NCI-H2227 (cell line): ENCODE measurements at regions not wholly inside any gene's neighbourhood (a gene's known extent, or its start where the extent isn't known, plus 50 kb on each side); places are given as distances from the start of the nearest gene placed in this dataset.
"Not testable (repeated sequence)": the region's sequence is repeated elsewhere in the genome, so short reads cannot be mapped to it uniquely, and the experiment has no call there.

Experiments
- DNase-seq: peaks from one replicate; lab custom pipeline; 2025; ENCODE audit not compliant: unreplicated experiment; lab: John Stamatoyannopoulos, UW

GRCh38 chr15:62270216-62270921 lies 105.3 kb upstream of the C2CD4B start:
- DNase-seq: no peak

DNA sequence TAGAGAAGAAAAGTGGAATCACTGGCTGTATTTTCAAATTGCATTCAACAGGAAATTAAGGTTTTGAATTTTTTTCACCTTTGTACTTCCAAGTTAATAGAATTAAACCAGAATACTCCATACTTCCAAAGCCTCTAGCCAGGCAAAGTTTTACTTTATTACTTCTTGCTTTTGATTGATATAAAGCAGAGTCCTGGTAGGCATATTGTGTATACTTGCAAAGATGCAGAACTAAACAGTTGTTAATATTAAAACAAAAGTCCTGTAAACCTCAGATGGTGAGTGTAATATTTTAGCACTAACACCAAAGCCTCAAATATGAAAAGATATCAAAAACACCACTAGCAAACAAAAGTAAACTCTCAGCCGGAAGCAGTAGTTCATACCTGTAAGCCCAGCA lies 107.2 kb upstream of the C2CD4B start:
- DNase-seq: no peak

DNA sequence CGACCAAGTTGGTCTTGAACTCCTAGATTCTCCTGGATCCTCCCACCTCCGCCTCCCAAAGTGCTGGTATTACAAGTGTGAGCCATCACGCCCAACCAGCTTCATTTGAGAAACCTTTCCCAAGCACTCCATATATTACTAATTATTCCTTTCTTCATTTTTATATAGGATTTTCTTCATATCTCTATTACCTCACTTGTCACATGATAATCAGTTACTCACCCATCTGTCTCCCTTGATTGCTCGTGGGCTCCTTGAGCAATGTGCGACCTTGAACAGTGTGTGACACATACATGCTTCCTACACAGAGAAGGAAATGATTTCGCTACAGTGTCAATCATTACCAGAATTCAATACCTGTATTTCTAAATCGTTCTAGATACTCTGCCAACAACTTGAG lies 110.7 kb upstream of the C2CD4B start:
- no peak for DNase-seq

DNA sequence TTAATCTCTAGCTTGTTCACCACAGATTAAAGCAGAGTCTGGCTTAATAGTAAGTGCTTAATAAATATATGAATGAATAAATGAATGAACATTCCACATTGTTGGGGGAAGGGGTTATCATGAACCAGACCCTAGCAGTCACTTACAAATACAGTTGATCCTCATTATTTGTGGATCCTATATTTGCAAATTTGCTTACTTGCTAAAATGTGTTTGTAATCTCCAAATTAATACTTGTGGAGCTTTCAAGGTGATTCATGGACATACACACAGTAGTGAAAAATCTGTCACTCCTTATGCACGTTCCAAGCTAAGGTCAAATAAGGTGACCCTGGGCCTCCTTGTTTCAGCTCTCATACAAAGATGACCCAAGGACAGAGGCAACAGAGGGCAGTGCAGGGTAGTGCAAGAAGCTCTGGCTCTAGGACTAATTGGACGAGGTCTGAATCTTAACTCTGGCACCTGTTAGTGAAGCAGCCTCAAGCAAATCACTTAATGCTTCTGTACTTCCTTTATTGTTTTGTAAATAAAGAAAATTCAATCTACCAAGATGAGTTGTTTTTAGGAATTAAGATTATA lies 112.8 kb upstream of the C2CD4B start:
- DNase-seq: no peak

DNA sequence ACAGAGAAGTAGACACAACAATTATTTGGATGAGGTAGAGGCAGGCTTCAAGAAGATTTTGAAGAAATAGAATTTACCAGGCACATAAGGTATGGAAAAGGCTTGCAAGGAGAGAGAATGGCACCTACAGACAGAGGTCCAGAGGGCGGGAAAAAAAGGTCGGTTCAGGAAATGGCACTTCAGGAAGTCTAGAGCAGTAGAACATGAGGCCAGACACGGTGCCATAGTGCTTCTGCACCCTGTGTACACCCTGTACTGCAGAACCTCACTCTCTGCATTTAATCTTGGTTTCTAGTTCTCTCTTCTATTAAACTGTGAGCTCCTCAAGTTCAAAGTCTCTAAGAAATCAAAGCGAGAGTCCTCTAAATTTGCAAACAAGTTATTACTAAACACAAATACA lies 113.4 kb upstream of the C2CD4B start:
- no peak for DNase-seq

DNA sequence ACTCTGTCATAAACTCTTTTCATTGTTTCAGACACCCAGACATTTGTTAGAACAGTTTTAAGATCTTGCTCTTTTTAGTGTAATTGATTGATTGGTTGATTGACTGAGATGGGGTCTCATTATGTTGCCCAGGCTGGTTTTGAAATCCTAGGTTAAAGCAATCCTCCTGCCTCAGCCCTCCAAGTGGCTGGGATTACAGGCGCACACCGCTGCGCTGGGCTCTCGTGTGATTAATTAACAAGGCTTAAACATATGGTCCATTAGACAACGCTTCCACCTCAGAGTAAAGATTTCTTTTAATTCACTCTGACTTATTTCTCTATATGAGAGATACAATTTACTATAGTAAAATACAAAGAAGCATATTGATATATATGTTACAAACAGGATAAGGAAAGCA lies 114.0 kb upstream of the C2CD4B start:
- DNase-seq: no peak

DNA sequence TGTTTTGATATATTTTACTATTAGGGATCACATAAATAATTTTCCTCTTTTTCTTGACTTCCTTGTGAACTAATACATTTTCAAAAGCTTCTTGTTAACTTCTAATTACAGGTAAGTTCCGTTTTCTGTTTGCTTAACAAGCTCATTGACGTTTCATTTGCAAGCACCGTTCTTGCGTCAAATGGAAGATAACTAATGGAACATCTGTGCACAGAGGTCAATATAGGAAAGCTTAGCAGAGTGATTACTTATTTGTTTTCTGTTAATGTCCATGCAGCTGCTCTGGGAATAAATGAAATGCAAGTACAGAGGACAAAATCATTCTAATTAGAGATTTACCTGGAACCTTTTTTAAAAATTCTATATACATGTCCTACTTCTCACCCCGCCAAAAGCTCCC lies 115.5 kb upstream of the C2CD4B start:
- DNase-seq: no peak

DNA sequence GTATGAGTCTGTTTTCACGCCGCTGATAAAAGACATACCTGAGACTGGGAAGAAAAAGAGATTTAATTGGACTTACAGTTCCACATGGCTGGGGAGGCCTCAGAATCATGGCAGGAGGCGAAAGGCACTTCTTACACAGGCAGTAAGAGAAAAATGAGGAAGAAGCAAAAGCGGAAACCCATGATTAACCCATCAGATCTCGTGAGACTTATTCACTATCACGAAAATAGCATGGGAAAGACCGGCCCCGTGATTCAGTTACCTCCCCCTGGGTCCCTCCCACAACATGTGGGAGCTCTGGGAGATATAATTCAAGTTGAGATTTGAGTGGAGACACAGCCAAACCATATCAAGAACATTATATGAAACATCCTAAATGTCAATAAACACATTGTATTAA lies 116.7 kb upstream of the C2CD4B start:
- not testable (repeated sequence) for DNase-seq

DNA sequence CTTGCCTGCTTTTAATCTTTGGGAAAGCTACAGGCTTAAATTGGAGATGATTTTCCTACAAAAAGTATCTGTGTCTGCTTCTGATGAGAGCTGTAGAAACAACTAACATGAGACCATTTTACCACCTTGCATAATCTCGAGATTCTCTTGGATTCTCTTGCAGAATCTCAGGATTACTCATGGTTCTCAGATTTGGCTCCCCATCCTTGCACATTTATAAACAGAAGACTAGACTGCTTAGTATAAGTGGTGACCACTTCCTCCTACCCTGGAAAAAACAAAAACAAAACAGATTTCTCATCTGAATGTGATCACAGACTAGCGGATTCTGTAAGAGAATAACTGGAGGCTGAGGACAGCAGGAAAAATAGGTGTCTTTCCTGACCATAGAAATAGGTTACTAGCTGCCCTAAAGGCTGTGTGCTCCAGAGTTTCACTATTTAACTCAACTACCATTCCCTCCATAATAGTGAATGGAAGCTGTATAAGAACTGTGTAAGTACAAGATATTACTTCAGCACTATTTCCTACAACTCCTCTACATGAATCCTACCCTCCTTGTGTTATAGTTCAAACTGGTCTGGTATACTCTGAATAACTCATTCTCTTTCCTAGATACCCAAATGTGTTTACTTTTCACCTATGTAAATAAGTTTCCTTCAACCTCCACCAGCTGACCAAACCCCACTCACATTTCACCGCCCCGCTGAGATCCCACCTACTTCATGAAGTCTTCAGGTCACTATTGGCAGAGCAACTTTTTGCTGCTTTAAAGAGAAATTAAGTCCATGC lies 122.2 kb upstream of the C2CD4B start:
- no peak for DNase-seq

GRCh38 chr15:62288361-62289017 lies 123.4 kb upstream of the C2CD4B start:
- no peak for DNase-seq

- no peak for DNase-seq
Measured at GRCh38 chr15:62291262-62291661, 126.2 kb upstream of the C2CD4B start.

GRCh38 chr15:62296756-62297507 lies 131.8 kb upstream of the C2CD4B start:
- no peak for DNase-seq

DNA sequence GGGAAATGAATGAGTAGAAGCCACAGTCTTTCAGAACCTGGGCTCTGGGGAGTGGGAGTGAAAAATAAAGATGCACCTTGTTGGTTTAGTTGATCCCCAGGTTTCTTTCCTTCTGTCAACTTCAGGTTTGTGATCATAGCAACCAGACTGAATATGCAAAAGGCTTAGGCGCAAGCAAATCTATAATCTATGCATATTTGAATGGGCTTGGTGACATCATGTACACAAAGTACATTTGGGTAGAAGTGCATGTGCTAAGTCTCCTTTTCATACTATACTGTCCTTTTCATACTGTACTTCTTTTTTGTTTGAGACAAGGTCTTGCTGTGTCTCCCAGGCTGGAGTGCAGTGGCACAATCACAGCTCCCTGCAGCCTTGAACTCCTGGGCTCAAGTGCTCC lies 132.4 kb upstream of the C2CD4B start:
- DNase-seq: no peak

- no peak for DNase-seq
Measured at GRCh38 chr15:62297933-62298332, 132.8 kb upstream of the C2CD4B start.

DNA sequence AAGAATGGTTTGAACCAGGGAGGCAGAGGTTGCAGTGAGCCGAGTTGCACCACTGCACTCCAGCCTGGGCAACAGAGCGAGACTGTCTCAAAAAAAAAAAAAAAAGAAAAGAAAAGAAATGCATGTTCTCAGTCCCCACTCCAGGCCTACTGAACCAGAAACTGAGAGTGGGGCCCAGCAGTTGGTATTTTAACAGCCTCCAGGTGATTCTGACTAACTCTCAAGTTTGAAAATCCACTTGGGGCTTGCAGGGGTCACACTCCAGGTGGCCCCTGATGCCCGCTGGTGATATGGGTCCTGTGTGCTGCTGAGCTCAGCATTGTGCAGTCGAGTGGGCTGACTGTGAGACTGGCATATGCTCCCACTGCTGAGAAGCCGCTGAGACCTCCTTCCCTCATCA lies 133.7 kb upstream of the C2CD4B start:
- DNase-seq: no peak

DNA sequence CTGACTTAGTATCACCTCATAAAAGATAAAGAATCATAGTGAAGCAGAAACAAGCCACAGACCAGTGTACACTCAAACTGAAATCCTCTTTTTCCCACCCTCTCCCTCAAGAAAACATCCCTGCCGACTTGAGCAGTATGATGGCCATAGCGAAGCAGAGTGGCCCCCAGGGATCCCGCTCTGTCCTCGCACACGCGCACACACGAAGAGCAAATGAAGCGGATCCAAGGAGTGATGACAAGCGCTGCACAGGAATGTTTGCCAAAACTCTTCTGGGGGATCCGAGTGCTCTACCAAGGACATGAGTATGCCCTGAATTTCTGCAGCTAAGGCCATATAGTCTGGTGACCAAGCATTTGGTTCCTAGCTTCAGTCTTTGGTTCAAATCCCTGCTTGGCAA lies 134.5 kb upstream of the C2CD4B start:
- DNase-seq: no peak

DNA sequence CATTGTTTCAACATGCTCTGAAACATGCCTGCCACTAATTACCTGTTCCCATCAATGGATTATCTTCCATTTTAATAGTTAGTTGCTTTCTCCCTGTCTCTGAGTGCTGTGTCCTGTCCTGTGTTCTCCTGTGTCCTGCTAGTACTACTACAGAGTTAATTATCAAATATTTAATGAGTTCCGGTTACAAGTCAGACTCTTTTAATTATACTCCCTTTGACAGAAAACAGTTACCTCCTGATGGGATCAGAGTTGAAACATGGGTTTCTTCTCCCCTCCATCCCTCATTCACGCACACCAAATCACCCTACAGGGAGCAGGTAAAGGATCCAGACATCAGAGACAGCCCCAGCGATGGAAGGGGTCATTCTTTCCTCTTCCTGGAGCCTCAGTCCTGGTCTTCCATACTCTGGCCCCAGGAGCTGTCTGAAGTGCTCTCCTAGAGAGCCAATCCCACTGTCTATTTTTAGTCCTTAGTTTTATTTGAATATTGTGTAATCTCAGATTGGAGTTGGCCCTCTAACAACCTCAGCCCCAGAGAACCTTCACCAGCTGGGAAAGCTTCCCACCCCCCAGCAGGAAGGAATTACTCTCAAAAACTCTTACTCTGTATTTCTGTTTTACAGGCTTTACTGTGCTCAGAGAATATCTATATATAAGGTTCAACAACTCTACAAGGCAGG lies 137.0 kb upstream of the C2CD4B start:
- DNase-seq: no peak

- peak; percentile 76 for DNase-seq
Measured at GRCh38 chr15:62306851-62307504, 141.9 kb upstream of the C2CD4B start.

GRCh38 chr15:62307551-62307950 lies 142.5 kb upstream of the C2CD4B start:
- no peak for DNase-seq
